ENCODE measurements at regions not wholly inside any gene's neighbourhood (a gene's known extent, or its start where the extent isn't known, plus 50 kb on each side); places are given as distances from the start of the nearest gene placed in this dataset.

GRCh38 chrX:65925005-65925404, 114.9 kb downstream of the VSIG4 start:
- no peak for DNase-seq
- no peak overlapping the region for H2BK20ac ChIP-seq (ENCODE audit: low read depth, low read length, poor library complexity, severe bottlenecking)
- no peak overlapping the region for H2BK15ac ChIP-seq (ENCODE audit: low read depth, low read length)
- Mint-ChIP-seq H3K36me3 (ENCODE audit: insufficient read depth in 1 of 3, low read depth in 3 of 3) (peaks cover 7 to 18% (median 7%) of the 10 kb centered on the region in 3 experiments; a peak in 5 of 7 replicates), H3K27ac (no peak overlapping the region; a peak in 1 of 7 replicates), H3K4me1 (peaks cover 19 to 27% of the 10 kb centered on the region in 2 experiments), H3K9me3 (peaks cover 79 to 86% of the 10 kb centered on the region in 2 experiments), H3K4me3 (no peak overlapping the region), H3K27me3 (ENCODE audit: low read depth) (peaks cover 1% of the 10 kb centered on the region; the same call in 1 of the 2 replicates)
- H3K23ac ChIP-seq (ENCODE audit: insufficient read length, low read depth, low read length) = no peak overlapping the region
- H3K14ac ChIP-seq (ENCODE audit: insufficient read depth, low read length) = no peak overlapping the region
- no peak overlapping the region for H2AK5ac ChIP-seq (ENCODE audit: insufficient read length, low read length)
- H3K79me1 ChIP-seq (ENCODE audit: insufficient read depth, low read depth, low read length, poor library complexity, severe bottlenecking) = no peaks in the 10 kb centered on the region
- no peak overlapping the region for H2BK120ac ChIP-seq (ENCODE audit: low read depth, low read length, poor library complexity, severe bottlenecking)
- TF ChIP-seq CTCF (conservative IDR thresholded peaks at IDR 0.05) = no peak
- H2BK5ac ChIP-seq (ENCODE audit: insufficient read length, low read length) = no peak overlapping the region
- no peak overlapping the region for H3K27ac ChIP-seq (ENCODE audit: insufficient read length, low read depth, low read length)
- H3K9me3 ChIP-seq (ENCODE audit: control insufficient read depth, low read depth, low read length) = peaks cover 40% of the 10 kb centered on the region
- H3K4ac ChIP-seq (ENCODE audit: low read depth, low read length) = no peak overlapping the region
- no peak overlapping the region for H3K4me2 ChIP-seq (ENCODE audit: insufficient read depth, insufficient read length, low read length)
- no peaks in the 10 kb centered on the region for H3K23me2 ChIP-seq (ENCODE audit: insufficient read length, low read depth, low read length, poor library complexity, severe bottlenecking)
- no peak overlapping the region for H3K18ac ChIP-seq (ENCODE audit: insufficient read length, low read depth, low read length)
- no peak overlapping the region for H3K9ac ChIP-seq (ENCODE audit: extremely low read depth, insufficient read length, low read length)
- no peaks in the 10 kb centered on the region for H3K4me1 ChIP-seq (ENCODE audit: insufficient read depth, low read length)
- no peak overlapping the region for H2AFZ ChIP-seq (ENCODE audit: low read length)
- H3K79me2 ChIP-seq (ENCODE audit: insufficient read depth, low read length) = no peaks in the 10 kb centered on the region
- H3K56ac ChIP-seq (ENCODE audit: insufficient read length, low read depth, low read length) = no peak overlapping the region
- no CpG with 5 or more reads among the region's 3 CpGs for WGBS (ENCODE audit: extremely low coverage, insufficient read length, low lambda C conversion rate)
- no peaks in the 10 kb centered on the region for H3K27me3 ChIP-seq (ENCODE audit: insufficient read depth, low read length)
- H4K91ac ChIP-seq (ENCODE audit: insufficient read length, low read depth, low read length) = no peak overlapping the region
- no peak overlapping the region for H4K5ac ChIP-seq (ENCODE audit: insufficient read length, low read depth, low read length)
- no peak overlapping the region for H2BK12ac ChIP-seq (ENCODE audit: insufficient read length, low read depth, low read length)
- no peaks in the 10 kb centered on the region for H4K20me1 ChIP-seq (ENCODE audit: control insufficient read depth, insufficient read depth, insufficient read length)
- no peak overlapping the region for H3T11ph ChIP-seq (ENCODE audit: low read length)
- H4K8ac ChIP-seq (replicated peaks; ENCODE audit: insufficient read length, low read depth, low read length) = no peak overlapping the region
